ENCODE measurements at regions not wholly inside any gene's neighbourhood (a gene's known extent, or its start where the extent isn't known, plus 50 kb on each side); places are given as distances from the start of the nearest gene placed in this dataset.

DNA sequence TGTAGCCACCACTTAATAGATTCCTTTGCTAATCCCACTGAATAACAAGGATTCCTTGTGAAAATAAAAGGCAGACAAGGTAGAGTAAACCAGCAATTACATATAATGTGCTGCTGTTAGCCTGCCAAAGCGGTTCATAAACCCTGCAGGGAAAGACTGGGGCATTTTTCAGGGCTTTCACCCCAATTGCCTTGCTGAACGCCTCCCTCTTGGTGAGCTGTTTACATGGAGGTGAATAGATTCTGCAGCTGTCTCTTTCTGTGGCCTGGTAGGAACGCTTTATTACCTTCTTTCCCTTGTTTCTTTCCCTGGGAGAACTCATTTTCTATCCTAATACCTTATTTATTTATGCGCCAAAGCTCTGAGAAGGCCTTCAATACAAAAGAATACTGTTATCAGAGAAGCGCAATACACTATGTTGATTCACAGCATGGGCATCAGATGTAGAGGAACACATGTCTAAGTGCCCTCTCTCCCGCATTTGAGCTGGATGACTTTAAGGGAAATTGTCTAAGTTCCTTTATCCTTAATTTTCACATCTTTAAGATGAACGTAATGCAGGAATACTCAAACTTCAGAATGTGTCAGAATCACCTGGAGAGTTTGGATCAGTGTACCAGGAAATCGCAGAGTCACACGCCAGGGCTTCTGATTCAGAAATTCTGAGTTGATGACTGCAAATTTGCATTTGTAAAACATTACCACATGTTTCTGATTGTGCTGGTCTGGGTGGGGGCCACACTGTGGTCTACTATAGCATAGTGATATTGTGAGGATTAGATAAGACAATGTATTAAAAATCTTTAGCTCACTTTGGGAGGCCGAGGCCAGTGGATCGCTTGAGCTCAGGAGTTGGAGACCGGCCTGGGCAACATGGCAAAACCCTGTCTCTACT, 1203.8 kb downstream of the SORCS3 start:
- Histone ChIP-seq H3K4me1 (ENCODE audit: control insufficient read depth, insufficient read depth, low read length) (peaks cover 14% of the 10 kb centered on the region), H3K36me3 (ENCODE audit: control insufficient read depth, insufficient read depth, low read length) (no peaks in the 10 kb centered on the region), H3K27me3 (ENCODE audit: control insufficient read depth, insufficient read depth, low read length, poor library complexity, severe bottlenecking) (no peaks in the 10 kb centered on the region), H3K4me3 (ENCODE audit: insufficient read depth, low read depth, low read length) (no peak overlapping the region), H3K9me3 (ENCODE audit: control insufficient read depth, low read length) (no peaks in the 10 kb centered on the region), H3K27ac (ENCODE audit: insufficient read depth, low read depth, low read length, poor library complexity, severe bottlenecking) (no peak overlapping the region)
- WGBS, 2 experiments = 70% methylated on average over 12 of the region's 12 CpGs

DNA sequence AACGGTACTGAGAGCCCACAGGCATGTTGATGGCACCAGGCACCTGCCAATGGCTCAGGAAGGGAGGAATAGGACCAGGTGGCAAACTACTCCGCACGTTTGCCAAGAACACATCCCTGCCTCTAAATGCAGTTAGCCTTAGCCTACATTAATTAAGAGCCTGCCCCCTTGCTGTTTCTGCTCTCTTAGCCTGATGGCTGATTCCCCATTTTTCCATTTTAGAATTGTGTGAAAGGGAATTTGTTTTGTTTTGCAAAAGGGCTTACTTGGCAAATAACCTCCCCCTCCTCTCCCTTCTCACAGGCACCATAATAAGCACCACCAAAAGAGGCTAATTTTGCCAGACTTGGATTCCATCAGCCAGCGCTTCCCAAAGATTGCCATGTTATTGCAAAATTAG, 1203.2 kb downstream of the SORCS3 start:
- Histone ChIP-seq H3K27me3 (ENCODE audit: control insufficient read depth, insufficient read depth, low read length, poor library complexity, severe bottlenecking) (no peaks in the 10 kb centered on the region), H3K36me3 (ENCODE audit: control insufficient read depth, insufficient read depth, low read length) (no peaks in the 10 kb centered on the region), H3K4me3 (ENCODE audit: insufficient read depth, low read depth, low read length) (no peak overlapping the region), H3K4me1 (ENCODE audit: control insufficient read depth, insufficient read depth, low read length) (peaks cover 14% of the 10 kb centered on the region), H3K9me3 (ENCODE audit: control insufficient read depth, low read length) (no peaks in the 10 kb centered on the region), H3K27ac (ENCODE audit: insufficient read depth, low read depth, low read length, poor library complexity, severe bottlenecking) (no peak overlapping the region)
- 59 to 63% methylated on average over 4 of the region's 4 CpGs for WGBS, 2 experiments

DNA sequence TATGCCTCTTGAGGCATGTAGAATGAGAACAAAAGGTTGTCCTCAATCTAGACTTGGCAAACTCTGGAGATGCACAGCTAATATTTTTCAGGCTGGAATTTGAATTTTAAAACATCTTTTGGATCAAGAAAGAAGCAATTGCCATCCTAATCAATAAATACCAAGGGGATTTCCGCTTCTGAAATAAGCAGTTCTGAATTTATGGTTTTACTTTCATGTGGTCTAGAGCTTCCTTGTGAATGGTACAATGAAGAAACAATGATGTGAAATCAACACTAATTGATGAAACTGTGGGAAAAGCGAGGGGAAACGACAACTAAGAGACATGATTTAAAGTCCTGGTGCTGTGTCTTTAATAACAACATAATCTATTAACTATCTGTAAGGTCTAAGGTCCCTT, 1202.7 kb downstream of the SORCS3 start:
- no peaks in the 10 kb centered on the region for H3K27me3 ChIP-seq (ENCODE audit: control insufficient read depth, insufficient read depth, low read length, poor library complexity, severe bottlenecking)
- no peak overlapping the region for H3K27ac ChIP-seq (ENCODE audit: insufficient read depth, low read depth, low read length, poor library complexity, severe bottlenecking)
- peaks cover 14% of the 10 kb centered on the region for H3K4me1 ChIP-seq (ENCODE audit: control insufficient read depth, insufficient read depth, low read length)
- H3K36me3 ChIP-seq (ENCODE audit: control insufficient read depth, insufficient read depth, low read length) = no peaks in the 10 kb centered on the region
- H3K4me3 ChIP-seq (ENCODE audit: insufficient read depth, low read depth, low read length) = no peak overlapping the region
- no peaks in the 10 kb centered on the region for H3K9me3 ChIP-seq (ENCODE audit: control insufficient read depth, low read length)
- 86 to 87% methylated on average over 3 of the region's 3 CpGs for WGBS, 2 experiments

DNA sequence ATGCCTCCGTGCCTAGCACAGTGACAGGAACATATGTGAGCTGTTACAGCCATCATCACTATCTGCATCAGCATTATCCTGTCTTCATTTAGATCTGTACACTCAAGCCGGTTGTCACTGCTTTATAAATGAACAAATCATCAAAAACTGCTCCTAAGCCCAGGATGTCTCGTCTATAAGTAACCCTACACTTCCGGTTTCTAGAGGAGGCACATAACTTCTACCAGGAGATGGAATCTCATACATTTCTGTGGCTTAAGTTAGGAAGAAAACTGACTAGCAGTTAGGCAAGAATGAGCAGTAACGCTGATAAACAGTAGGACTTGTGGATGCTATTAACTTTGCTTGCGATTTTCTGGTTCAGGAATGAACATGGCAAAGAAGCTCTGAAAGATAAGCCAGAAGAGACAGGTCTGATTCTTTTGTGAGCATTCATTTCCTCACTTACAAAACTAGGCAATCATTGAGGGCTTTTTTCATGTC, 1199.2 kb downstream of the SORCS3 start:
- no peak overlapping the region for H3K4me3 ChIP-seq (ENCODE audit: insufficient read depth, low read depth, low read length)

DNA sequence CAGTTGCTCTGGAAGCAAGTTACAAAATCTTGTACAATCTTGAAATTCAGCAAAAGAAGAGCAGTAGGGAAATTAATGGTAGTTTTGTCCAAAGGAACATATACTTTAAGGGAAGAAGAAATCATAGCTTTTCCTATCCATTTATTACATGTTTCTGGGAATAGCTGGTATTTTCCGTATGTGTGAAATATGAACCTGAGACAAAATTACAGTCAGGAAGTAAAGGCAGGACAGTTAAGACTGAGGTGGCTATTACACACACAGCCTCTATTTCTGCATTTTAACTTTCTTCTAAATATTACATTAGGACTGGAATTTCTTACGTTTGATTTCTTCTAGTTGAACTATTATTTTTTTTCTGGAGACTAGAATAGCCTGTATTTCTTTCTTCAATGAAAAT, 1197.3 kb downstream of the SORCS3 start:
- H3K4me1 ChIP-seq (ENCODE audit: control insufficient read depth, insufficient read depth, low read length) = peaks cover 7% of the 10 kb centered on the region
- WGBS, 2 experiments = 90% methylated on average over 2 of the region's 2 CpGs; no CpG with 5 or more reads in 1 of the 2 experiments
- H3K27me3 ChIP-seq (ENCODE audit: control insufficient read depth, insufficient read depth, low read length, poor library complexity, severe bottlenecking) = no peaks in the 10 kb centered on the region
- H3K4me3 ChIP-seq (ENCODE audit: insufficient read depth, low read depth, low read length) = no peak overlapping the region
- no peak overlapping the region for H3K27ac ChIP-seq (ENCODE audit: insufficient read depth, low read depth, low read length, poor library complexity, severe bottlenecking)
- H3K9me3 ChIP-seq (ENCODE audit: control insufficient read depth, low read length) = no peaks in the 10 kb centered on the region
- no peaks in the 10 kb centered on the region for H3K36me3 ChIP-seq (ENCODE audit: control insufficient read depth, insufficient read depth, low read length)

More for the DNA sequence above, 1199.2 kb downstream of the SORCS3 start:
- no peaks in the 10 kb centered on the region for H3K36me3 ChIP-seq (ENCODE audit: control insufficient read depth, insufficient read depth, low read length)
- H3K27ac ChIP-seq (ENCODE audit: insufficient read depth, low read depth, low read length, poor library complexity, severe bottlenecking) = no peak overlapping the region
- peaks cover 21% of the 10 kb centered on the region for H3K4me1 ChIP-seq (ENCODE audit: control insufficient read depth, insufficient read depth, low read length)
- no peaks in the 10 kb centered on the region for H3K9me3 ChIP-seq (ENCODE audit: control insufficient read depth, low read length)
- 91 to 93% methylated on average over 6 of the region's 6 CpGs for WGBS, 2 experiments
- no peaks in the 10 kb centered on the region for H3K27me3 ChIP-seq (ENCODE audit: control insufficient read depth, insufficient read depth, low read length, poor library complexity, severe bottlenecking)

DNA sequence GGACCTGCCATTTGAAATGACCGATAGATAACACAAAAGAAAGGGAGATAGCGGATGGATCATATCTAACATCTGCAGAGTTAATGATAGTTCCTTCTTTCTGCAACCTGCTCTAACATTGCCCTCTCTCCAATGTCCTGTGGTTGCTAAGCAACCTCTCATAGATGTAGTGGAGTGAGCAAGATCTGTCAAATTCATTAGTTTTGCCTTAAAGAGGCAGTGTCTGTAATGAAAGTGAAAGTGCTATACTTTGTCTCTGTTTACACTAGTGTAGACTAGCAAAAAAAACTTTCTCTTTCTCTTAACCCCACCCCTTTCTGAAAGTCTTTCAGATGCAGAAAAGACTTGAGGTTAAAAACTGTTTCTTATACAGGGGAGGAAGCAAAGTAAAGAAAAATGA, 1196.9 kb downstream of the SORCS3 start:
- no peaks in the 10 kb centered on the region for H3K27me3 ChIP-seq (ENCODE audit: control insufficient read depth, insufficient read depth, low read length, poor library complexity, severe bottlenecking)
- no peaks in the 10 kb centered on the region for H3K36me3 ChIP-seq (ENCODE audit: control insufficient read depth, insufficient read depth, low read length)
- peaks cover 7% of the 10 kb centered on the region for H3K4me1 ChIP-seq (ENCODE audit: control insufficient read depth, insufficient read depth, low read length)
- WGBS, 2 experiments = 93 to 98% methylated on average over 2 of the region's 2 CpGs
- H3K27ac ChIP-seq (ENCODE audit: insufficient read depth, low read depth, low read length, poor library complexity, severe bottlenecking) = no peak overlapping the region
- no peaks in the 10 kb centered on the region for H3K9me3 ChIP-seq (ENCODE audit: control insufficient read depth, low read length)
- H3K4me3 ChIP-seq (ENCODE audit: insufficient read depth, low read depth, low read length) = no peak overlapping the region

DNA sequence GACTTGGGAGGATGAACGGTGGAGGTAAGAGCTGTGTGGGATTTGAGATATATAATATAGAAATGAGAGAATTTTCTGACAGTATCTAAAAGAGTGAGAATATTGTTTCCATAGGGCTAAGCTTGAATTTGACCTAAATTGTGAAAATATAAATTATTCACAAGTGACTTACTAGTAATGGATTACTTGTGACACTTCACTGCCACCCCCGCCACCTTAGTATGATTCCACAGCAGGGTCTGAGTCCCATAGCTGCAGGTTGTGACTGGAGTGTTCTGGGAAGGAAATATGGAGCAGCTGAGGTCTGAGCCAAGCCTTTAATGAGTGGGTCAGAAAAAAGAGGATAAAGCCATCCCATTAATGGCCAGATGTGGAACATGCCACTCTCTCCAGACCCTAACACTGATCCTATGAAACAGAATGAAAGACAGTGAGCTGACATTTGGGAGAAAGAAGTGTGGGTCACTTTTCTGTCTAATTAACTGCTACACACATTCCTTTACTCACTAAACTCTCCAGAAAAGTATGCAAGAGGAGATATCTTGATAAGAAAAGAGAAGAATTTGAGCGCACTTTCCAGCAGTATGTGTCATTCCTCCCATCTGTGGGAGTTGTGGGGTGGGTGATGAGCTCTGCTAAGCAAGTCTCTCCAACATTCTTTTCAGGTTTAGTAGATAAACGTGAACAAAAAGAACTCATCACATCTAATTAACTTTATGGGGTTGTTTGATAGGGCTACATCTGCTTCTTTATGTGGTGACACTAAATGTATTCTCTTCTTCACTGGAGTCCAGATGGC, 1193.4 kb downstream of the SORCS3 start:
- WGBS, 2 experiments = 94 to 95% methylated on average over 3 of the region's 4 CpGs

DNA sequence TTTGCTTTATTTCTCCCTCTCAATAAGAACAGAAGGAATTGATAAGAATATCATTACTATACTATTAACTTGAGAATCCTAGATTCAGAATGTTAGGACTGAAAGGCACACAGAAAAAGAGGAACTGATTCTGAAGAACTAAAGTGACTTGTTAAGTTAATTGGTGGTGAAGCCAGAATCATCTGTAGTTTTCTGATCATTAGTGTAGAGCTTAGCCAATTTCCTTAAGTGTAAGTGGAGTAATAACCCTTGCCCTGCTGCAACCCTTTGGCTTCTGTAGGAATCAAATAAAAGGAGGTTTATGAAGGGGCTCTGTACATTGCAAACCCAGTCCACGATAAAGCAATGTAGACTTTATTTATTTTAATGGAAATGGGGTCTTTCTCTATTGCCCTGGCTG, 1186.0 kb downstream of the SORCS3 start:
- no peaks in the 10 kb centered on the region for H3K36me3 ChIP-seq (ENCODE audit: control insufficient read depth, insufficient read depth, low read length)
- no peak overlapping the region for H3K27ac ChIP-seq (ENCODE audit: insufficient read depth, low read depth, low read length, poor library complexity, severe bottlenecking)
- 97 to 100% methylated on average over 1 of the region's 1 CpG for WGBS, 2 experiments
- no peaks in the 10 kb centered on the region for H3K9me3 ChIP-seq (ENCODE audit: control insufficient read depth, low read length)
- no peak overlapping the region for H3K4me3 ChIP-seq (ENCODE audit: insufficient read depth, low read depth, low read length)
- no peaks in the 10 kb centered on the region for H3K27me3 ChIP-seq (ENCODE audit: control insufficient read depth, insufficient read depth, low read length, poor library complexity, severe bottlenecking)
- H3K4me1 ChIP-seq (ENCODE audit: control insufficient read depth, insufficient read depth, low read length) = no peaks in the 10 kb centered on the region

More for the DNA sequence above, 1193.4 kb downstream of the SORCS3 start:
- H3K9me3 ChIP-seq (ENCODE audit: control insufficient read depth, low read length) = no peaks in the 10 kb centered on the region
- H3K27me3 ChIP-seq (ENCODE audit: control insufficient read depth, insufficient read depth, low read length, poor library complexity, severe bottlenecking) = no peaks in the 10 kb centered on the region
- H3K4me3 ChIP-seq (ENCODE audit: insufficient read depth, low read depth, low read length) = no peak overlapping the region
- H3K36me3 ChIP-seq (ENCODE audit: control insufficient read depth, insufficient read depth, low read length) = no peaks in the 10 kb centered on the region
- peaks cover 7% of the 10 kb centered on the region for H3K4me1 ChIP-seq (ENCODE audit: control insufficient read depth, insufficient read depth, low read length)
- no peak overlapping the region for H3K27ac ChIP-seq (ENCODE audit: insufficient read depth, low read depth, low read length, poor library complexity, severe bottlenecking)

DNA sequence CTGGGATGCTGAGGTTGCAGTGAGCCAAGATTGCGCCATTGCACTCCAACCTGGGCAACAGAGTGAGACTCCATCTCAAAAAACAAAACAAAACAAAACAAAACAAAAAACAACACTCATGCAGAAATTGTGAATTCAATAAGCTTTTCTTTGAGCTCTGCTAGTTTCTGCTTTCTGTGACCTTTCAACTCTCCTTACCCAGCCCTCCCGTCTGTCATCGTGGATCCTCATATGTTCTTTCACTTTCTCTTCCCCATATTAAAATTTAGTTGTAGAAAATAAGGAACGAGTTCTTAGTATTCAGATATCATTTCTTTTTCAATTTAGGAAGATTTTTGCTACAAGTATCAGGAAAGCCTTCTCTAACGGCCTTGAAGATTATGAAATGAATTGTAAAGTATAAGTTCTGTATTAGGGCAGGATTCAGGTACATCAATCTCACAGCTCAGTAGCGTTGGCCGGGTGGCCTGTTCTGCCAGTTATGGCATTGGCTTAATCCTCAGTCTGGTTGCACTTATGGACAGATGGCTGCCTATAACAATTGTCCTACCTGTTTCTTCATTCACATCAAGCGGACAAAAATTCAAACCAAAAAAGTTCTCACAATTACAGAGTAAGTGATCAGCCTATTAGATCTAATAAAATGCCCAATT, 1167.0 kb downstream of the SORCS3 start:
- no peaks in the 10 kb centered on the region for H3K4me1 ChIP-seq (ENCODE audit: control insufficient read depth, insufficient read depth, low read length)
- WGBS, 2 experiments = 81 to 86% methylated on average over 5 to 8 of the region's 8 CpGs
- no peaks in the 10 kb centered on the region for H3K36me3 ChIP-seq (ENCODE audit: control insufficient read depth, insufficient read depth, low read length)
- no peak overlapping the region for H3K27ac ChIP-seq (ENCODE audit: insufficient read depth, low read depth, low read length, poor library complexity, severe bottlenecking)
- H3K27me3 ChIP-seq (ENCODE audit: control insufficient read depth, insufficient read depth, low read length, poor library complexity, severe bottlenecking) = no peaks in the 10 kb centered on the region
- H3K4me3 ChIP-seq (ENCODE audit: insufficient read depth, low read depth, low read length) = no peak overlapping the region
- H3K9me3 ChIP-seq (ENCODE audit: control insufficient read depth, low read length) = no peaks in the 10 kb centered on the region

DNA sequence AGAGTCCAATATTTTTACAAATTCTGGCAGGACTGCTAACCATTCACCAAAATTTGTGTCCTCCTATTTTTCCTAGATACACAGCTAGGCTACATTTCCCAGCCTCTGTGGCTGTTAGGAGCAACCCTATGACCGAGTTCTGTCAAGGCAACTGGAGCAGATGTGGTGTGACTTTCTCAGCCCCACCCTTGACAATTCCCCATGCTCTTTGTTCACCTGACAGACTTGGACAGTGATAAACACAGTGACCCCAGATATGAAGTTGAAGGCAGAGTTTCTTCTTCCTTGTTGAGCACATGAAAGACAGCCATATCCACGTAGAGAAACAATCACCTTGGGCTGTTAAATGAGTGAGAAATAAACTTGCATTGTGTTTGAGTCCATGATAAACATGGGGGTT, 1162.1 kb downstream of the SORCS3 start:
- H3K9me3 ChIP-seq (ENCODE audit: control insufficient read depth, low read length) = no peaks in the 10 kb centered on the region

More for the DNA sequence above, 1162.1 kb downstream of the SORCS3 start:
- peaks cover 5% of the 10 kb centered on the region for H3K4me1 ChIP-seq (ENCODE audit: control insufficient read depth, insufficient read depth, low read length)
- H3K27ac ChIP-seq (ENCODE audit: insufficient read depth, low read depth, low read length, poor library complexity, severe bottlenecking) = no peak overlapping the region
- WGBS, 2 experiments = 90 to 91% methylated on average over 2 of the region's 2 CpGs
- no peaks in the 10 kb centered on the region for H3K36me3 ChIP-seq (ENCODE audit: control insufficient read depth, insufficient read depth, low read length)
- H3K4me3 ChIP-seq (ENCODE audit: insufficient read depth, low read depth, low read length) = no peak overlapping the region
- H3K27me3 ChIP-seq (ENCODE audit: control insufficient read depth, insufficient read depth, low read length, poor library complexity, severe bottlenecking) = no peaks in the 10 kb centered on the region

Data from ectodermal cell (in vitro differentiated cells).